ENCODE measurements at regions not wholly inside any gene's neighbourhood (a gene's known extent, or its start where the extent isn't known, plus 50 kb on each side); places are given as distances from the start of the nearest gene placed in this dataset.
"Not testable (repeated sequence)": the region's sequence is repeated elsewhere in the genome, so short reads cannot be mapped to it uniquely, and the experiment has no call there.

- DNase-seq (ENCODE audit: low read depth in 2 of 2, low spot score in 1 of 2), result no peak
These were observed 1494.8 kb upstream of the DEFB115 start for GRCh38 chr20:29762620-29763019.

- DNase-seq (ENCODE audit: low read depth in 2 of 2, low spot score in 1 of 2), result no peak
These were observed 1493.5 kb upstream of the DEFB115 start for GRCh38 chr20:29763821-29764511.

- DNase-seq (ENCODE audit: low read depth in 2 of 2, low spot score in 1 of 2), result not testable (repeated sequence)
These were observed 1492.4 kb upstream of the DEFB115 start for GRCh38 chr20:29764922-29765610.

- DNase-seq (ENCODE audit: low read depth in 2 of 2, low spot score in 1 of 2), result not testable (repeated sequence)
These were observed 1479.4 kb upstream of the DEFB115 start for GRCh38 chr20:29778033-29778432.

GRCh38 chr20:29781217-29781616 is 1476.2 kb upstream of the DEFB115 start:
- not testable (repeated sequence) for DNase-seq (ENCODE audit: low read depth in 2 of 2, low spot score in 1 of 2)

- DNase-seq (ENCODE audit: low read depth in 2 of 2, low spot score in 1 of 2), result not testable (repeated sequence)
These were observed 1475.6 kb upstream of the DEFB115 start for GRCh38 chr20:29781891-29782290.

- DNase-seq (ENCODE audit: low read depth in 2 of 2, low spot score in 1 of 2), result not testable (repeated sequence)
These were observed 1470.0 kb upstream of the DEFB115 start for GRCh38 chr20:29787456-29787855.

- DNase-seq (ENCODE audit: low read depth in 2 of 2, low spot score in 1 of 2), result no peak
These were observed 1467.0 kb upstream of the DEFB115 start for GRCh38 chr20:29790510-29790909.

GRCh38 chr20:29831508-29831907 is 1426.0 kb upstream of the DEFB115 start:
- not testable (repeated sequence) for DNase-seq (ENCODE audit: low read depth in 2 of 2, low spot score in 1 of 2)

GRCh38 chr20:29868014-29868413 is 1389.5 kb upstream of the DEFB115 start:
- not testable (repeated sequence) for DNase-seq (ENCODE audit: low read depth in 2 of 2, low spot score in 1 of 2)

GRCh38 chr20:29868688-29869087 is 1388.8 kb upstream of the DEFB115 start:
- not testable (repeated sequence) for DNase-seq (ENCODE audit: low read depth in 2 of 2, low spot score in 1 of 2)

- DNase-seq (ENCODE audit: low read depth in 2 of 2, low spot score in 1 of 2), result not testable (repeated sequence)
These were observed 1385.6 kb upstream of the DEFB115 start for GRCh38 chr20:29871816-29872215.

GRCh38 chr20:29873946-29874345 is 1383.5 kb upstream of the DEFB115 start:
- DNase-seq (ENCODE audit: low read depth in 2 of 2, low spot score in 1 of 2), result no peak

GRCh38 chr20:29874476-29875202 is 1382.8 kb upstream of the DEFB115 start:
- DNase-seq (ENCODE audit: low read depth in 2 of 2, low spot score in 1 of 2), result no peak

GRCh38 chr20:29875321-29876083 is 1382.0 kb upstream of the DEFB115 start:
- DNase-seq (ENCODE audit: low read depth in 2 of 2, low spot score in 1 of 2), result not testable (repeated sequence)

- not testable (repeated sequence) for DNase-seq (ENCODE audit: low read depth in 2 of 2, low spot score in 1 of 2)
These were observed 1381.2 kb upstream of the DEFB115 start for GRCh38 chr20:29876084-29876910.

GRCh38 chr20:29876911-29877285 is 1380.6 kb upstream of the DEFB115 start:
- DNase-seq (ENCODE audit: low read depth in 2 of 2, low spot score in 1 of 2), result no peak

GRCh38 chr20:29877411-29878280 is 1379.8 kb upstream of the DEFB115 start:
- not testable (repeated sequence) for DNase-seq (ENCODE audit: low read depth in 2 of 2, low spot score in 1 of 2)

- no peak for DNase-seq (ENCODE audit: low read depth in 2 of 2, low spot score in 1 of 2)
These were observed 1379.2 kb upstream of the DEFB115 start for GRCh38 chr20:29878281-29878741.

Data from stimulated activated CD8-positive, alpha-beta memory T cell treated with anti-CD3 and anti-CD28 coated beads, Interleukin-4, amount 100 ng/mL, for 4 hours (primary cell).